Body of pancreas (tissue), 4 donors: ENCODE measurements at regions not wholly inside any gene's neighbourhood (a gene's known extent, or its start where the extent isn't known, plus 50 kb on each side); places are given as distances from the start of the nearest gene placed in this dataset.

Experiments used
- ATAC-seq: fragments of 150-250 bp; one replicate; pipeline ENCODE4 v1.9.1; 2016
- DNase-seq, 4 donors: peaks; one replicate each; pipeline ENCODE4 v3.0.0-alpha.2; 2019
- H3K27ac ChIP-seq, 4 donors: fragments of 200-600 bp; sonication (generic); 1 replicate in 3 of 4; 2 replicates in 1 of 4; pipeline versions ENCODE4 v1.5.1 to v1.6.1; 2016 to 2019; ENCODE audit warnings: mild to moderate bottlenecking in 1 of 4, mixed read lengths in 1 of 4, moderate library complexity in 1 of 4
- H3K27me3 ChIP-seq, 2 donors: fragments of 200-600 bp; sonication (generic); one replicate each; pipeline ENCODE4 v1.6.0; 2016; ENCODE audit warnings: mild to moderate bottlenecking in 1 of 2
- H3K36me3 ChIP-seq, 2 donors: fragments of 200-600 bp; sonication (generic); replicated peaks in 1 of 2; 2 replicates each; pipeline ENCODE4 v1.5.1; 2016; ENCODE audit warnings: low read depth in 2 of 2; ENCODE audit not compliant: insufficient read depth in 1 of 2
- H3K4me1 ChIP-seq: fragments of 200-600 bp; sonication (generic); one replicate; pipeline ENCODE4 v1.6.0; 2016
- H3K4me3 ChIP-seq, 2 donors: fragments of 200-600 bp; sonication (generic); 1 replicate in 1 of 2; 2 replicates in 1 of 2; pipeline ENCODE4 v1.5.1; 2016 to 2019
- H3K9me3 ChIP-seq, 3 donors: fragments of 200-600 bp; sonication (generic); 1 replicate in 2 of 3; 2 replicates in 1 of 3; pipeline ENCODE4 v1.5.1; 2016
- POLR2A ChIP-seq, 3 donors: fragments of 450-650 bp; IDR thresholded peaks; one replicate each; pipeline ENCODE4 v1.6.1; 2016; ENCODE audit warnings: antibody characterized with exemption in 3 of 3, mild to moderate bottlenecking in 2 of 3
- WGBS, 2 donors: methylation state at CpG; one replicate each; pipeline ENCODE4 v1.1.5; 2017; 5-methylcytosine and 5-hydroxymethylcytosine counted together
- intact Hi-C: fragments of 100-400 bp; cut with DNase I; formaldehyde crosslinking; loops from one replicate; pipeline ENCODE4 v1.15.1; 2023
- TF ChIP-seq, protein P1 (sequence below), 7 experiments: fragments of 450-650 bp in 4 of 7; fragments of 200-600 bp in 3 of 7; sonication (generic) in 3 of 7; IDR thresholded peaks; one replicate each; pipeline ENCODE4 v1.5.1; 2016 to 2019; ENCODE audit warnings: antibody characterized with exemption in 7 of 7

DNA sequence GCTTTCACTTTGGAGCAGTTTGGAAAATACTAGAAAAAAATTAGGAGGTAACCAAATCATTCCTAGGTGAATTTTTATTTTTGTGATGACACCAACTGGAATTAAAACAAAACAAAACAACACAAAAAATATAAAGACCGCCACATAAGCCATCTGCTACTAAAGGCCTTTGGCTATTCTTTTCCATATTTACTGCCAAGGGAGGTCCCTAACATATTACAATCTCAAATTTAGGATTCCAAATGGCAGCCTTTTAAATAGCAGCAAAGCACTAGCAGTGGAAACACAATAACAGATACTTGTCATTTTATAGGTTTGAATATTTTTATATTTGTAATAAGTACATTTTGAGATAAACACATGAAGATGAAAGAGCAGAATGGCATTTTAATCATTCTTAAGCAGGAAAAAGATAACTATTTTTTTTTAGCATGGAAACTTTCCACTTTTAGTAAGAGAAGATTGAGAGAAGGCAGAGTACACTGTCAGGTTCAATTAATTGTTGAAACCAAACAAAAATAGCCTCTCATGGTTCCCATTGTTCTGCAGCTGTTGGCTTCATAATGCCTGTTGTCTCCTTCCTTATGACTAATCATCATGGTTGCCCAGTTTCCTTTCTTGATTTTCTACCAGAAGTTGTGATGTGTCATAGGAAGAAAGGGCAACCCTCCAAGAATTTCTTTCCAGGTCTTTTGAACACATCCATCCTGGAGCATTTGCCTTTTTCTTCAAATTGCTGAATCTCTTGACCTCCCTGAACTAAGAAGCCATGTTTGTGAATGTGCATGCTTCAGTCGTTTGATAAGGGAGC is 219.0 kb upstream of the EMCN start:
- H3K27me3 ChIP-seq, result no peaks in the 10 kb centered on the region
- 61% methylated on average over 2 of the region's 2 CpGs for WGBS, 2 donors
- ATAC-seq, result peak; percentile 56
- H3K36me3 ChIP-seq, result no peaks in the 10 kb centered on the region
- no peak for DNase-seq
- no peaks in the 10 kb centered on the region for H3K9me3 ChIP-seq
- no peak for TF ChIP-seq POLR2A (IDR thresholded peaks at IDR 0.05)
- TF ChIP-seq, protein P1, sequence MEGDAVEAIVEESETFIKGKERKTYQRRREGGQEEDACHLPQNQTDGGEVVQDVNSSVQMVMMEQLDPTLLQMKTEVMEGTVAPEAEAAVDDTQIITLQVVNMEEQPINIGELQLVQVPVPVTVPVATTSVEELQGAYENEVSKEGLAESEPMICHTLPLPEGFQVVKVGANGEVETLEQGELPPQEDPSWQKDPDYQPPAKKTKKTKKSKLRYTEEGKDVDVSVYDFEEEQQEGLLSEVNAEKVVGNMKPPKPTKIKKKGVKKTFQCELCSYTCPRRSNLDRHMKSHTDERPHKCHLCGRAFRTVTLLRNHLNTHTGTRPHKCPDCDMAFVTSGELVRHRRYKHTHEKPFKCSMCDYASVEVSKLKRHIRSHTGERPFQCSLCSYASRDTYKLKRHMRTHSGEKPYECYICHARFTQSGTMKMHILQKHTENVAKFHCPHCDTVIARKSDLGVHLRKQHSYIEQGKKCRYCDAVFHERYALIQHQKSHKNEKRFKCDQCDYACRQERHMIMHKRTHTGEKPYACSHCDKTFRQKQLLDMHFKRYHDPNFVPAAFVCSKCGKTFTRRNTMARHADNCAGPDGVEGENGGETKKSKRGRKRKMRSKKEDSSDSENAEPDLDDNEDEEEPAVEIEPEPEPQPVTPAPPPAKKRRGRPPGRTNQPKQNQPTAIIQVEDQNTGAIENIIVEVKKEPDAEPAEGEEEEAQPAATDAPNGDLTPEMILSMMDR (IDR thresholded peaks at IDR 0.05), result no peak
- H3K4me1 ChIP-seq, result peaks cover 4% of the 10 kb centered on the region
- H3K4me3 ChIP-seq, result no peak overlapping the region
- H3K27ac ChIP-seq, result no peak overlapping the region
- intact Hi-C loops, result no loop called here

DNA sequence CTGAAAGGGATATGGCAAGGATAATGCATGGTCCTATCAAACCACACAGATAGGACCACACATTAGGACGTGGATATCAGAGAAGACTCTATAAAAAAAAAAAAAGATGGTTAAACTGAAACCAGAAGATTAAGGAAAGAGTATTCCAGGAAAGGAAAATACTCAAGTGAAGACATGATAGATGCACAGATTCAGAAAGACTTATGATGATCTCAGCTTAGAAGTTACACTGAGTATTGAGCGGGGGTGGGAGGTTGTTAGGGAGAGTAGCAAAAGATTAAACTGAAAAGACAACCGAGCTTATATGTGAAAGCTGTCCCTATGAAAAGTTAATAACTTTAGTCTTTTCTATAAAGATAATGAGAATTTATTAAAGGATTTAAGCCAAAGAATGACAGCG is 211.0 kb upstream of the EMCN start:
- no peak for ATAC-seq
- intact Hi-C loops, result no loop called here
- Histone ChIP-seq H3K4me3 (no peak overlapping the region), H3K9me3 (no peaks in the 10 kb centered on the region), H3K36me3 (no peaks in the 10 kb centered on the region), H3K27ac (no peak overlapping the region), H3K4me1 (no peaks in the 10 kb centered on the region), H3K27me3 (no peaks in the 10 kb centered on the region)
- no peak for DNase-seq
- 75 to 84% methylated on average over 4 of the region's 4 CpGs for WGBS, 2 donors
- TF ChIP-seq, protein P1 (IDR thresholded peaks at IDR 0.05), result no peak
- TF ChIP-seq POLR2A (IDR thresholded peaks at IDR 0.05), result no peak

DNA sequence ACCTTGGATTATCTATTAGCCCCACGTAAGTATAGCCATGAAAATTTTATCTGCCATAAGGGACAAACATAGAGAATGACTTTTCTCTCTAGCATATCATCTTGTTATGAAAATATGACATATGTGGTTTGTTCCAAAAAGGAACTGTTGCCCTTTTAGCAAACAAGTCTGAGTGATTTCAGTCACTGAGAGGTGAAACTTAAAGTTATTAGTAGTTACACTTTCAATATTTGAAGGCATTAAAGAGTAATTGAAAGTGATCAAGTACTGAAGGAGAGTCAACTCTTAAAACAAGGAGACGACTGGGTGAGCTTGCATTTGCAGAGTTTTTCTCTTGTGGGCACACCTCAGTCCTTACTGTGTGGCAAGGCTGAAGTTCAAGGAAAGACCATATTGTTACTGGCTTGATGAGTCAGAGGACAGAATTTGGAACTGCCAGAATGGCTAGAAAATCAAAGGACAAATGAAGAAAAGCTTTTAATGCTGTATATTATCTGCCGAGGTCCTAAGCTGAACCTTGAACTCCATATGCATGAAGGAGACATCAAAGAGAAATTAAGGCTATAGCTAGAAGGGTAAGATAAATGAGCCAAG is 205.1 kb upstream of the EMCN start:
- DNase-seq, result no peak
- no peaks in the 10 kb centered on the region for H3K4me1 ChIP-seq
- no peak for ATAC-seq
- intact Hi-C loops, result no loop called here
- WGBS, 2 donors, result 72 to 77% methylated on average over 3 of the region's 3 CpGs
- H3K9me3 ChIP-seq, result no peaks in the 10 kb centered on the region
- no peak overlapping the region for H3K27ac ChIP-seq
- no peaks in the 10 kb centered on the region for H3K36me3 ChIP-seq
- H3K4me3 ChIP-seq, result no peak overlapping the region
- TF ChIP-seq, protein P1 (IDR thresholded peaks at IDR 0.05), result no peak
- TF ChIP-seq POLR2A (IDR thresholded peaks at IDR 0.05), result no peak
- no peaks in the 10 kb centered on the region for H3K27me3 ChIP-seq

DNA sequence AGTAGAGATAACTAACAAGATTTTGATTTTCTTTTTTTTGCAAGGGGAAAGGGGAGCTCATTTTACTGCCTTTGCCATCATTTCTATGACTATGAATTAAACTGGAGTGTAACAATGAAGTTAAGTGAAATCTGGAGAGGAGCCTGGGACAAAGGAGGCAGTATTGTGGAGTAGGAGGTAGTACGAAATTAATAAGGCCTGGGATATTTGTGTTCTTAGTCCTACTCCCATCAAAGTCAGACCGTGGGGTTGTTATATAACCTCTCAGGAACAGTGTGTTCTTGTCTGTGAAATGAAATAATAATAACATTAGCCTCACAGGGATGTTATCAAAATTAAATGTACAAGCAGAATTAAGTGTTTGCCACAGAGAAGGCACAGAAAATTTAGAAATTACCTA is 204.3 kb upstream of the EMCN start:
- H3K9me3 ChIP-seq, result no peaks in the 10 kb centered on the region
- H3K36me3 ChIP-seq, result no peaks in the 10 kb centered on the region
- H3K27ac ChIP-seq, result no peak overlapping the region
- no peak for TF ChIP-seq POLR2A (IDR thresholded peaks at IDR 0.05)
- TF ChIP-seq, protein P1 (IDR thresholded peaks at IDR 0.05), result no peak
- ATAC-seq, result no peak
- H3K27me3 ChIP-seq, result no peaks in the 10 kb centered on the region
- DNase-seq, result no peak
- intact Hi-C loops, result no loop called here
- no peaks in the 10 kb centered on the region for H3K4me1 ChIP-seq
- 84 to 88% methylated on average over 2 of the region's 2 CpGs for WGBS, 2 donors
- no peak overlapping the region for H3K4me3 ChIP-seq

DNA sequence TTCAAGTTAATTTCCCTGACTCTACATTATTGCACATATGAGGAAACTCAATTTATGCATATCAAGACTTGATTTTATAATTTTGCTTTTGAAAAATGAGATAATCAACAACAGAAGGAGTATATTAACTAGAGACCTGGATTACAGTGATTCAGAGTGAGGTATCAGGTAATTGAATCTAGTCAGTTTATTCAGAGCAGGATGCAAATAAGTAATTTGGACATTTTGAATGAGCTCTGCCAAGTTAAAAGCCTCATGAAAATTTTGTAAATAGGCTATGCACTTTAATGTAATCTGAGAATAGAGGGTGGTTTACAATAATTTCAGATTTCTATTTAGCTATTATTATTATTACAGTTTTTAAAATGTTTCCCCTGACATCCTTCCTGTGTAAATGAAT is 203.7 kb upstream of the EMCN start:
- DNase-seq (no peak), ATAC-seq (no peak)
- no peak for TF ChIP-seq POLR2A (IDR thresholded peaks at IDR 0.05)
- TF ChIP-seq, protein P1 (IDR thresholded peaks at IDR 0.05), result no peak
- Histone ChIP-seq H3K27ac (no peak overlapping the region), H3K4me1 (no peaks in the 10 kb centered on the region), H3K4me3 (no peak overlapping the region), H3K9me3 (no peaks in the 10 kb centered on the region), H3K27me3 (no peaks in the 10 kb centered on the region), H3K36me3 (no peaks in the 10 kb centered on the region)
- intact Hi-C loops, result no loop called here
